ENCODE measurements at regions not wholly inside any gene's neighbourhood (a gene's known extent, or its start where the extent isn't known, plus 50 kb on each side); places are given as distances from the start of the nearest gene placed in this dataset.

DNA sequence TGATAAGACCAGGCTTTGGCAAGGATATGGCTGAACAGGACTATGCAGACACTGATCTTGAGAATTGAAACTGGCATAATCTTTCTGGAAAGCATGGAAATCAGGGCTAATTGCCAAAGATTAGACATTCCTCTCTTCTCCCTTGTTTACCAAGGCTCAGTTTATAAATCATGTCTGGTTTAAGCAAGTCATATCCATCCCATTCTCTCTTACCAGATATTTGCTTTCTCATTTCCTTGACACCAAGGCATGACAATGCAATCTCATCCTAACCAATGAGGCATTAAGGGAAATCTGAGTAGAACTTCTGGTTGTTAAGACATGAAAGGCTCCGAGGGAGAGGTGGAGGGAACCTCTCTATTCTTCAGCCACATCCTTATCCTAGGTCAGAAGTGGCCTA lies 110.3 kb upstream of the CEP85L start:
- no peak for DNase-seq (ENCODE audit: low read depth in 2 of 2)

DNA sequence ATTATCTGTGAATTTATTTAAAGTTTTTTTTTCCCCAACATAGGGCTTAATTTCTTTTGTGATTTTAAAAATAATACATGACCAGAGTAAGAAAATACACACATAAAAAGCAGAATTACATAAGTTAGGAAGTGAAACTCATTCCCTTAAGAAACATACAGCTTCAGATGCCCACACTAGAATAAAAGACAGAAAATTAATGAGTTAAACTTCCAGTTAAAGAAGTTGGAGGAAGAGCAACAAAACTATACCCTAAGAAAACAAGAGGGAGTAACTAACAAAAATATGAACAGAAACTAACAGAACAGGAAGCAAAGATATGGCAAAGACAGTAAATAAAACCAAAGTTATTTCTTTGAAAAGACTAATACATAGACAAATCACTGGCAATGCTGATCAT lies 107.6 kb upstream of the CEP85L start:
- DNase-seq (ENCODE audit: low read depth in 2 of 2): no peak

DNA sequence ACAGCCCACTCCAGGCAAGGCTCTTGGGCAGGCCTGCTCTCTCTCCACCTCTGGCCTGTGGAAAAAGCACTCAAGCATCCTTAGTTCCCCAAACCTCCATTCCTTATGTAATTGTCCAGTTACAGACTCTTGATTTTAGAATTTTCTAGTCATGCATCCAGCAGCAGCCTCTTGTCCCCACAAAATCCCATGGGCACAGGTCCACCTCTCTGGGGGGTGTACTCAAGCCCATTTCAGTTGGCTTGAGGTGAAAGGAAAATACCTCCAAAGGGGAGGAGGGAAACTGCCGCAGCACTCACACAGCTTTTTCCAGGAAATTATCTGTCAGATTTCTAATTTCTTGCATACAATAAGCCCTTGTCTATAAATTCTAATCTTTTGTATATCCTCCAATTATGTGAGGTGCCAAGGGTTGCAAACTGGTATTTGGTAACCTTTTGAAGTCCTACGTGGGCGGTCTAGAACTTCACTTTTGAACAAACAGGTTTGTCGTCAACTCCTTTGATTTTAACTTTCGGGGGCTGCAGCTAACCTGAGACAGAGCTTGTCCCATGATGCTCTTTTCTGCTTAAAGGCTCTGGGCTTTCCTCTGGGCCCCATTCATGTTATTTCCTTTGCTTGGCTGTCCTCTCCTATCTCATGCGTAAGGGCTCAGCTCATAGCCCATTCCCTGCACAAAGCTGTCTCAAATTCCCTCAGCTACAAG lies 104.7 kb upstream of the CEP85L start:
- no peak for DNase-seq (ENCODE audit: low read depth in 2 of 2)

DNA sequence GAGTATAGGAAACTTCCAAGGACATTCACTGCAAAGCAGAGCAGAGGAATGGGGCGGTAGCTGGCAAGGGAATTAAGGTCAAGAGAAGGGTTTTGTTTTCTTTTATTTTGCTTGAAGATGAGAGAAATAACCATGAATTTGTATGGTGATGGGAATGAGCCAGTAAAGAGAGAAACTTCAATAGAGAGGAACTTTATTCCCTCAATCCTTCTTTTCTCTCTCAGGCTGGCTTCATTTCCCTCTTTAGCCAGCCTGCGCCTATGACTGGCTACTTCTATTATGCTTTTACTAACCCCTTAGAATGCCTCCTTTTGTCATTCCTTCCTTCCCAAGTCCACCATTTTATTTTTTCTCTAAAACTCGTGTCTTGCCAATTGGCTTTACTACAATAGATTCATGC lies 101.4 kb upstream of the CEP85L start:
- no peak for DNase-seq (ENCODE audit: low read depth in 2 of 2)

DNA sequence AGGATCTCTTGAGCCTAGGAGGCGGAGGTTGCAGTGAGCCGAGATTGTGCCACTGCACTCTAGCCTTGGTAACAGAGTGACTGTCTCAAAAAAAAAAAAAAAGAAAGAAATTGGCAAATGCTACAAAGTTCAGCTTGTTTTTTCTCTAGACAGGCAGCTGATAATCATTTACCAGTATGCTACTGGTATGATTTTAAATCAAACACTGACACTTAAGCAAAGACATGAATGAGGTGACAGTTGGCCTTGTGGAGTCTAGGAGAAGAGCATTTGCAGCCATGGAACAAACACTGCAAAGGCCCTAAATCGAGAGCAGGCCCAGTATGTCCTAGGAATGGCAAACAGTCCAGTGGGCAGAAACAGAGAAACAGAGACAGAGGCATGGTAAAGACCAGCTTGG lies 99.7 kb upstream of the CEP85L start:
- DNase-seq (ENCODE audit: low read depth in 2 of 2): no peak

DNA sequence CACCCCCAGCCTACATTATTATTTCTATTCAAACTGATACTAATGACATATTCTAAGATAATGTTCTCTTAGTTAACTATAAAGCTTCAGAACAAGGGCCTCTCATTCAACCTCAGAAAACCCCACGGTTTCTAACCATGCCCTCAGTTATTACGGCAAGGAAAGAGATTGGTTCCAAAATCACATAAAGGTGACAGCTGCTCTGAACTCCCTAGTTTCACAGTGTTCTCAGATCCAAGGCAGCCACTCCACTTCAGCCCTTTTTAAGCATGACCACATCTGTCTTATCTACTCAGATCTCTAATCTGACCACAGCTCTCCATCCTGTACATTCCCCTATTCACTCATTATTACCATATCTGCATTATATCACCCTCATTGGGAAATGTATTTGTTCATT lies 98.8 kb upstream of the CEP85L start:
- DNase-seq (ENCODE audit: low read depth in 2 of 2): no peak

DNA sequence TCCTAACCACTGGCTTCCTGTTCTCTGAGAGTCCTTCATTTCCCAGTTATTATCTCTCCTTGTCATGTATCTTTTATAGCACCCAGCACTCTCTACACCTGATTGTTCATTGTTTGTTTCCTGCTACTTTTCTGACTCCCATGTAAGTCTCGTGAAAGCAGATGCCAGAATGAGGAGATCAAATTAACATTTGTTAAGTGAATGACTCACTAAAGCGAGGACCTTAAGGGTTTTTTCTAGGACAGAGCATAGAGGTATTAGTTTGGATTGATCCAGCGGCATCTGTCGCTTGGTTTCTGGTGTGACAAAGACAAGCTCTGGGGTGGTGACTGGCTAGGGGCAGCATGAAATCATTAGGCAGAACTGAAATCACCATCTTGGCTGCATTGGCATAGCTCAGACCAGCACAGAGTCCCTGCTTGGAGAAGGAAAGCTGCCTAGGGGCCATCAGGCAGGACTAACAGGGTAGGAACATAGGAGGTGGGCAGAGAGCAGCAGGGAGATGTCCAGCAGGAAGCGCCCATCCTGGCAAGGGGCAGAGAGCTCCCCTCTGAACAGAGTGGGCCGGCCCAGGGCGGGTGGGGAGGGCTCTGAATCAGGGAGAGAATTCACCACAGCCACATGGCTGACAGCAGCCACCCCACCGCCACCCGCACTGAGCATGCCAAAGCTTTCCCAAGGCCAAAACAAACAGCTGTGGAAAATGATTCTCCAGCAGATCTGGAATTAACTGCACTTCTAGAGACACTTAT lies 97.1 kb upstream of the CEP85L start:
- DNase-seq (ENCODE audit: low read depth in 2 of 2): no peak

DNA sequence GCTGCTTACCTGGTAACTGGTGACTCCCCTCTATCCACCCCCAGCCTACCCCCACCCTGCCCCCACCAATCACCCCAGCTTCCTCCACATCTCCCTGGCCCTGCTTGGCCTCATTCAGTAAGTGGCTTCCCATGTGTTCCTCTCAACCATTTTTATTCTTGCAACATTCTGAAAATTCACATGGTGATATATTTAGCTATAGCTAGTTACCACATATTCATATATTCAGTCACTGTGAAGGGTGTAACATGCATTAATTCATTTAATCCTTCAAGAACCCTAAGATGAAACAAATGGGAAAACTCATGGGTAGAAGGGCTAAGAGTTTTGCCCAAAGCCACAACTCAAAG lies 95.4 kb upstream of the CEP85L start:
- no peak for DNase-seq (ENCODE audit: low read depth in 2 of 2)

DNA sequence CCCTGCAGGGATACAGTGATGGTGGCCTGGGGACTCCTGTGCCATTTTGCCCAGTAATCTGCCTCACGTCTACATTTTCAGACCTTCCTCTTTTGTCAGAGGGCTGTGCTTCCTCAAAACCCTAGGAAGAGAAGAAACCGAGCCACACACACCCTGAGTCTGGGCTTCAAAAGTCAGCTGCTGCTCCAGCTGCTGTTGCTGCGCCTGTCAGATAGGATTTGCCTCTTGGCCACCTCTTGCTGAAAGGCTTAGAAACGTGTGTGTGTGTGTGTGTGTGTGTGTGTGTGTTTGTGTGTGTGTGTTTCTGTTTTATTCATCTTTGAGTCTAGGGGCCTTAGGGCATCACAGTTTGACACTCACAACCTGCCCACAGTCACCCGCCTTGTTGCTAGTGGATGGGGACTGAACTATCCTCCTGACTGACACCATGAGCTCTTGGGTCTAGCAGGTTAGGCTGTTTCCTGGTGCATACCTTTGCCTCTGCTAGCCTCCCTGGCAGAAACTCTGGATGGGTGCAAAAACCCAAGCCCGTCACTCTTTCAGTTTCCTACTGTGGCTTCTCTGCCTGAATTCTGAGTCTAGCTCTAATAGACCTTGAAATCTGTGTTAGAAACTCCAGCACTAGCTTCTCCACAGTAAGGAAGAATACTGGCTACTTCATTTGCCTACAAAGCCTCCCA lies 94.9 kb upstream of the CEP85L start:
- DNase-seq (ENCODE audit: low read depth in 2 of 2): no peak

DNA sequence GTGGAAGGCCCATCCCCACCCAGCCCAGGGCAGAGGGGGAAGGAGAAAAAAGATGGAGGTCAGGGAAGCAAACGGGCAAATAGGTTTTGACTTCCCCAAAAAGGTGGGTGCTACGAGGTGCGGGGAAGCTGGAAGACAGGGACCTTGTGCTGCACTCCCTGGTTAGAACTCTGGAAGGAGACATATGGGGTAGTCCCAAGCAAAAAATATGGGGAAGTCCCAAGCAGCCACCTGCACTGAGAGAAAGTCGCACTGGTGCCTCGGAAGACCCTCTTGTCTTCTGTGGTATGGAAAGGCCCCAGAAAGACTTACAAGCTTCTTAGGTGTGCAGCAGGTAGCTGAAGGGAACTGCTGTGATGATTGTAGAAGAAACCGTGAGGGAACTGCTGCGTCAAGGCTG lies 93.8 kb upstream of the CEP85L start:
- DNase-seq (ENCODE audit: low read depth in 2 of 2): no peak

DNA sequence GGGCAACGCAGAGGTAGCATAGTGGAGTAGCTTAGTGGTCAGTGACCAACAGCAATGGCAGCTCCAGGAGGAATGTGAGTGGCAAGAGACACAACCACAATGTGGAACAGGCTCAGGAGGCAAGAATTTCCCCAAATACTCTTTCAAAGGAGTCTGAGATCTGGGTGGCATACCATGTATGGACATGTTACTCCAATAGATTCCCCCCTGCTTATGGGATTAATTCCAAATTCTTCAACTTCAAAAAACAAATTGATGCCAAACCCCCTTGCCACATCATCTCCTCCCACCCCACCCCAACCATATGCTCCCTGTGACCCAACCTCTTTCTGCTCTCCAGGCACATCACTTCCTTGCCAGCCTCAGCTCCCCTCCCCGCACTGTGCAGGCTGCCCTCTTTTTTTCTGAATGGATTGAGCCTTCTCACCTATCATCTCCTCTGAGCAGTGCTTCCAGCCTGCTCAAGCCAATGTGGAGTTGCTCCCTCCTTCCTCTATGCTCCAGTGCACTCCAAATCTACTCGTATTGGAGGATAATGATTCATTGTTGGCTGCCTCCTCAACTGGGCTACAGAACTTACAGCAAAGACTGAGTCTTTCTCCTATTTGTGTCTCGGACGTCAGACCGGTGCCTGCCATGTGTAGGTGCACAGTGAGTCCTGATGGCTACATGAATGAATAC lies 93.0 kb upstream of the CEP85L start:
- DNase-seq (ENCODE audit: low read depth in 2 of 2): no peak

DNA sequence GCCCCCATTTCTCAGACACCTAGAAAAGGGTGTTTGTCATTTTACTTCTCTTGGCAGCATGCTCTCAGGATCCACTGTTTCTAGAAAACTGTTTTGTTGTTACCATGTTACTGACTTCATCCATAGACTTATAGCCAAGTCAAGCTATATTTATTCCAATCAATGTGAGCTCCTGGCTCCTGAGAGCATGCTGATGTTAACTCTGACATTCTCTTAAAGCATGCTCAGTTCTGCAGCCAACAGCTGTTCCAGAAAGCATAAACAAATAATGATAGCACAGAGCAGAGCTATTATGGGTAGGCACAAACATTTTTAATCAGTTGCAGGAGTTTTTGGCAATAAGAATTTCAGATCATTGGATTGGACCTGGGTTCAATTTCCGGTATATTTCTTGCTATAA lies 92.4 kb upstream of the CEP85L start:
- no peak for DNase-seq (ENCODE audit: low read depth in 2 of 2)

DNA sequence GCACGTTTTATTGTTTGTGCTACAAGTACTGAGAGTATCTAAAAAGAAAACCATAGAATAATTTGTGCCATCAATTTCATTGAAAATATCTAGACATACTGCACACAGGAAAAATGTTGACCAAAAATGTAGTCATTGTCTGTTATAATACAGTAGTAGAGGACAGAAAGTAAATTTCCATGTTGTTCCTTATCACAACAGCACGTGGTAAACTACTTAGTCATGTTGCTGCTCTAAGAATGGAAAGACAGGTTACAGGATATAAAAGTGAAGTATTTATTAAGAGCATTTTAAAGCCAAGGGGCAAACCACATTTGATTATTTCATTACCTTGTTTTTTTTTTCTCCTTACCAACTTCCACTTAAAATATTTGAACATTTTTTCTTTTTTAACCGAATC lies 89.0 kb upstream of the CEP85L start:
- no peak for DNase-seq (ENCODE audit: low read depth in 2 of 2)

DNA sequence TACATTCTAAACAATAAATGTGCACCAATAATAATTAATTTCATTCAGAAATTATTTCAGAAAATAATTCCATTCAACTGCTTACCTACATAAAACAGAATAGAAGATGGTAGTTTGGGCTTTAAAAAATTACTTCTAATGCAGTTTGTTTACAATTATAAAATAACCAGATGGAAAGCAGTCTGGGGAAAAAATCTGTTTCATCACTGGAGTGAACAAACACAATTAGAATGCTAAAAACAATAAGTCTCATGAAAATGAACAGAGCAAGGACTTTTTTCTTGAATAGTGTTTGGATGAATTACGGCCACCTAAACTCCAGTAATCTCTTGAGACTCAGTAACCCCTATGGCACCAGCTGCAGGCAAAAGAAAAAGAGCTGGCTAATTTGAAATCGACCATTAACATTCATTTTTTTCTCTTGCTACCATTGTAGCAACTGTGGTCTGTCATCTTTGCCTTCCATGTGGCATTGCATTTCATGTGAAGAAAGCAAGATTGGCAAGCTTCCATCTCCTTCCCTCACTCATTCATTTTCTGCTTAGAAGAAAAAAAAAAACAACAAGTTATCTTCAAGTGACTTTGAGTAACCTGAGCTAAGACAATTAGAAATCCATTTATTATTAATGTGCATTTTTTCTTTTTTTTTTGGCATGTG lies 88.4 kb upstream of the CEP85L start:
- no peak for DNase-seq (ENCODE audit: low read depth in 2 of 2)

DNA sequence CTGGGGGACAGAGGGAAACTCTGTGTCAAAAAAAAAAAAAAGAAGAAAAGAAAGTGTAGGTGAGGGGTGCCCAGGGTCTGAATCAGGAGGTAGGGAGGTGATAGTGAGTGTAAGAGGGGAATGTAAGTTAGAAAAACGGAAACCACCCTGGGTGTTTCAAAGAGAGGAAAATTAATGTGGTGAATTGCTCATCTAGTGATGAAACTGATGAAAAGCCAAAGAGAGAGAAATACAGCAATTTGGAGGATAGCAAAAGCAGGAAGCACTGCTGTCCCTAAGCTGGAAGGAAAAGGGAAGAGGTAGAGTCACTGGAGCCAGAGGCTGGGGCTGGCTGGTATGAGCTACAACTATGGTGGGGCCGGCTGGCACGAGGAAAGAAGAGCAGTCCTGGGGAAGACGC lies 85.0 kb upstream of the CEP85L start:
- no peak for DNase-seq (ENCODE audit: low read depth in 2 of 2)

DNA sequence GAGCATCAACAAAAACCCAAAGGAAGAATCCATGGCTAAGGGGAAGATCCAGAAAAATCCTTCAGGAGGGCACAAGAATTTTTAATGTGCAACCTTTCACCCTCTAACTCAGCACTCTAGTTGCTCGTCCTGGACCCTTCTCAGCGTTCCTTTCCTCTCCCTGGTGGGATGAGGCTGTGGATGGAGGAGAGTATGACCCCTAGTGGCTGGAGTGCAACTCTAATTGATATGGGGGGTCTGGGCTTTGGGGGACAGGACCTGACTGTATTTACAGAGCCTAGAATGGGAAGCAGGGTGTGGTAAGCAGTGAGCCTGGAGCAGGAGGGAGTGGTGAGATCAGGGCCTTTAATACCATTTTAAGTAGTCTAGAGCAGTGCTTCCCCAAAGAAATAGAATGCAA lies 83.9 kb upstream of the CEP85L start:
- no peak for DNase-seq (ENCODE audit: low read depth in 2 of 2)

DNA sequence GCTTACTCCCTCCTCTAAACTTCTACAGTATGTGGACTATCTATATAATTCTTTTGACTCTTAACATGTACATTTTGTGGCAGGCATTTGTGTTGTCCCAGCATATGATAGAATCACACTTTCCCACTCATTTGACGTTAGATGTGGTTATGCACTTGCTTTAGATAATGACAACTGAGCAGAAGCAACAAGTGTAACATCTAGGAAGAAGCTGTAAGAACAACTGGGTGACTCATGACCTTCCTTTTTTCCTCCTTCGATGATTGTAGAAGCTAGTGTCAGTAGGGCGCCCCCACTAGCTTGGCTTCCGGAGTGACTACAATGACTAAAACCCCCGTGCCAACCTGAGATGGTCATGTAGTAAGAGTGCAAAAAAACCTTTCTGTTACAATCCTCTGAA lies 74.6 kb upstream of the CEP85L start:
- peak; percentile 47 to 65 for DNase-seq (ENCODE audit: low read depth in 2 of 2)

DNA sequence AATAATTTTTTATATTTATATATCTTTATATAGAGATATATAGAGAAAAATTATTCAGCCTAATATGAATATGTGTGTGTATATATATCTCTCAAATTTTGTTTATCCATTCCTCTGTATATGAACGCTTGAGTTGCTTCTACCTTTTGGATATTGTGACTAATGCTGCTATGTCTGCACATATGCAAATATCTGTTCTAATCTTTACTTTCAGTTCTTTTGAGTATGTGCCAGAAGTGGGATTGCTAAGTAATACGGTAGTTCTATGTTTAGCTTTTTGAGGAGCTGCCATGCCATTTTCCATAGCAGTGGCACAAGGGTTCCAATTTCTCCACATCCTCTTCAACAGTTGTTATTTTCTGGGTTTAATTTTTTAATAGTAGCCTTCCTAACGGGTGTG lies 72.8 kb upstream of the CEP85L start:
- no peak for DNase-seq (ENCODE audit: low read depth in 2 of 2)

DNA sequence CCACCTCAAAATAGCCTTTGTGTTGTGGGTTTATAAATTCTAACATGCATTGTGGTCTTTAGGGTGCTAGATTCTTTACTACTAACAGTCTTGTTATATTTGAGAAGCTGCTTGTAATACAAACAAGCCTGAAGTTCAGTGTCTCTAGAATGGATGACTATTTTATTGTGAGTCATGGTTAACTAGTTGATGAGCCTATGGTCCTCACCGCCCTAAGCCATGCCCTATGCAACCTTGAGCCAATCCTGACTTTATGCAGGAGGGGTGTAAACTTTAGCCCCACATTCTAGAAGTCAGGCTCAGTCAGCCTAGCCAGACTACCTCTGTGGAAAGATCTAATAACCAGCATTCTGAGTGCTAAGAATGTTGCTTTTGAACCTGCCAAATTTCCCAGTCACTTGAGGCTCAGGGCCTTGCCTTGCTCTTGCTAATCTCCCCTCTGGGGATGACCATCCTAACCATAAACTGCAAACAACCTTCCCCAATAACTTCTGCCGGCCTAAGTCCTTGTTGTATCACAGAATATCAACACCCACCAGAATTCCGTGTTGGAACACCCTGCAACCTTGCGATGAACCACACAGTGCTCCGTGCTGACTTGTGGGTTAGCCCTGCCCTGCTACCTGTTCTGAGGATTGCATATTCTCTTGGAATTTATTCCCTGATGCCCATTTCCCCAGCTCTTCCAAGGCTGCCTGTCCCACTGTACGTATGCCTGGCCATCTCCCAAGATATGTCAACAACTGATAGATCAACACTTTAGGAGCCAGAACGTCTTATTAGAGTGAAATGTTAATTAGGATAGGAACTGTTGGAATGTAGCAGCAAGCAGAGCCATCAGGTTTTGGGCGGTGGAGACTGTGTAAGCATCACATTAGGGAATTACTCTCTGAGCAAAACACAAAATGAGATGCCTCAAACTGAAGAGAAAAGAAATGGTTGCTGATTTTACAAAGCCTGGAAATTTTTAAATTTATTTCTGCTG lies 71.7 kb upstream of the CEP85L start:
- DNase-seq (ENCODE audit: low read depth in 2 of 2): no peak

DNA sequence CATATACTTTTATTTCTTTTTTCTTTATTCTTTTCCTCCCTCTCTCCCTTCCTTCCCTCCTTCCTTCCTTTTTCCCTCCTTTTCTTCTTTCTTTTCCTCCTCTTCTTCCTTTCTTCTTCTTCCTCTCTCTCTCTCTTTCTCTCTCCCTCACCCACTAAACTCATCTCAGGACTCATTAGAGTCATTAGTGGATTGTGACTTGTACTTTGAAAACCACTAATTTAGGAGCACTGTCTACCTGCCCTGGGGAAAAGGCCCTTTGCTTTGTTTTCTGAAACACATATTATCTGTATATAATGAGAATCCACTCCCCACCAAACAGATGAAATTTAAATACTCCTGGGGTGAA lies 68.7 kb upstream of the CEP85L start:
- DNase-seq (ENCODE audit: low read depth in 2 of 2): no peak

Measured in activated CD4-positive, alpha-beta T cell treated with anti-CD3 and anti-CD28 coated beads for 24 hours (primary cell).